GM23248 (cell line): ENCODE measurements at regions not wholly inside any gene's neighbourhood (a gene's known extent, or its start where the extent isn't known, plus 50 kb on each side); places are given as distances from the start of the nearest gene placed in this dataset.

ENCODE experiments used
- DNase-seq: peaks from one replicate; pipeline ENCODE4 v3.0.0-alpha.2; 2015
- H2AFZ ChIP-seq: fragments of 200-600 bp; sonication (generic); 2 replicates; pipeline ENCODE4 v1.6.1; 2016; ENCODE audit warnings: antibody characterized with exemption
- H3F3A ChIP-seq: fragments of 200-600 bp; sonication (generic); 2 replicates; pipeline ENCODE4 v1.6.1; 2016; ENCODE audit warnings: mild to moderate bottlenecking, antibody characterized with exemption, mixed run types; ENCODE audit not compliant: insufficient read depth
- H3K27ac ChIP-seq: fragments of 200-600 bp; sonication (generic); 2 replicates; pipeline ENCODE4 v1.5.1; 2016; ENCODE audit warnings: mild to moderate bottlenecking
- H3K27me3 ChIP-seq: fragments of 200-600 bp; sonication (generic); replicated peaks from 2 replicates; pipeline ENCODE4 v1.6.1; 2016; ENCODE audit warnings: mild to moderate bottlenecking; ENCODE audit not compliant: insufficient read depth
- H3K36me3 ChIP-seq: fragments of 200-600 bp; sonication (generic); 2 replicates; pipeline ENCODE4 v1.6.1; 2016; ENCODE audit warnings: low read depth, mild to moderate bottlenecking
- H3K4me1 ChIP-seq: fragments of 200-600 bp; sonication (generic); 2 replicates; pipeline ENCODE4 v1.6.1; 2016; ENCODE audit warnings: mild to moderate bottlenecking; ENCODE audit not compliant: insufficient read depth
- H3K4me2 ChIP-seq: fragments of 200-600 bp; sonication (generic); one replicate; pipeline ENCODE4 v1.6.1; 2016; ENCODE audit warnings: mild to moderate bottlenecking; ENCODE audit not compliant: unreplicated experiment
- H3K4me3 ChIP-seq: fragments of 200-600 bp; sonication (generic); 2 replicates; pipeline ENCODE4 v1.5.1; 2016; ENCODE audit warnings: mild to moderate bottlenecking
- H3K79me2 ChIP-seq: fragments of 200-600 bp; sonication (generic); 2 replicates; pipeline ENCODE4 v1.6.1; 2016; ENCODE audit warnings: mild to moderate bottlenecking; ENCODE audit not compliant: insufficient read depth
- H3K9ac ChIP-seq: fragments of 200-600 bp; sonication (generic); 2 replicates; pipeline ENCODE4 v1.6.1; 2016; ENCODE audit warnings: mild to moderate bottlenecking
- H3K9me2 ChIP-seq: fragments of 200-600 bp; sonication (generic); 2 replicates; pipeline ENCODE4 v1.6.1; 2016; ENCODE audit warnings: mixed run types, mild to moderate bottlenecking, moderate library complexity; ENCODE audit not compliant: insufficient read depth
- H3K9me3 ChIP-seq: fragments of 200-600 bp; sonication (generic); one replicate; pipeline ENCODE4 v1.6.1; 2017; ENCODE audit warnings: low read depth
- H4K20me1 ChIP-seq: fragments of 200-600 bp; sonication (generic); 2 replicates; pipeline ENCODE4 v1.6.0; 2016; ENCODE audit not compliant: insufficient read depth
- EZH2 ChIP-seq: fragments of 200-600 bp; sonication (generic); IDR thresholded peaks from 2 replicates; pipeline ENCODE4 v1.6.1; 2018; ENCODE audit warnings: antibody characterized with exemption, mild to moderate bottlenecking; ENCODE audit not compliant: insufficient read depth, poor library complexity, severe bottlenecking
- EZH2phosphoT487 ChIP-seq: fragments of 200-600 bp; sonication (generic); IDR thresholded peaks from 2 replicates; pipeline ENCODE4 v1.6.1; 2018; ENCODE audit warnings: antibody characterized with exemption, moderate library complexity, mild to moderate bottlenecking, low read depth; ENCODE audit not compliant: insufficient read depth
- WGBS, 2 experiments: methylation state at CpG; one replicate each; pipeline ENCODE4 v1.1.6; 2015 to 2017; ENCODE audit warnings: low lambda C conversion rate in 2 of 2, low coverage in 1 of 2; ENCODE audit errors: missing lambda C conversion rate in 2 of 2; 5-methylcytosine and 5-hydroxymethylcytosine counted together
- in situ Hi-C: fragments of 300-500 bp; cut with MboI; formaldehyde crosslinking; loops from 2 replicates; pipeline ENCODE4 v1.15.0; 2020

- H3K36me3 ChIP-seq: no peaks in the 10 kb centered on the region
- peak overlapping the region; percentile 3 for H3K4me2 ChIP-seq
- H3K9me3 ChIP-seq: no peaks in the 10 kb centered on the region
- no peaks in the 10 kb centered on the region for H3K79me2 ChIP-seq
- H3K27ac ChIP-seq: no peak overlapping the region
- no peak for DNase-seq
- no peak overlapping the region for H3K4me3 ChIP-seq
- H3K4me1 ChIP-seq: peaks cover 12% of the 10 kb centered on the region
- no peak overlapping the region for H2AFZ ChIP-seq
- in situ Hi-C loops: no loop called here
- 95% methylated on average over 3 of the region's 3 CpGs for WGBS, 2 experiments
- H3K9ac ChIP-seq: no peak overlapping the region
- H4K20me1 ChIP-seq: no peaks in the 10 kb centered on the region
- no peaks in the 10 kb centered on the region for H3K27me3 ChIP-seq
- no peaks in the 10 kb centered on the region for H3K9me2 ChIP-seq
- TF ChIP-seq EZH2phosphoT487: no peak
- no peaks in the 10 kb centered on the region for H3F3A ChIP-seq
Observed at GRCh38 chr13:74450525-74450845, 316.3 kb upstream of the KLF12 start.

GRCh38 chr13:74449811-74450524, 315.8 kb upstream of the KLF12 start:
- Histone ChIP-seq H3K4me2 (no peak overlapping the region), H4K20me1 (no peaks in the 10 kb centered on the region), H3F3A (0 out of 2 replicates have a peak, but pooled peaks cover under 1% of the 10 kb centered on the region), H3K9me3 (no peaks in the 10 kb centered on the region), H3K27me3 (no peaks in the 10 kb centered on the region), H3K9ac (no peak overlapping the region), H2AFZ (no peak overlapping the region), H3K27ac (no peak overlapping the region), H3K36me3 (no peaks in the 10 kb centered on the region), H3K9me2 (no peaks in the 10 kb centered on the region), H3K4me3 (no peak overlapping the region), H3K4me1 (peaks cover 15% of the 10 kb centered on the region), H3K79me2 (no peaks in the 10 kb centered on the region)
- 88 to 90% methylated on average over 2 of the region's 2 CpGs for WGBS, 2 experiments
- TF ChIP-seq EZH2 (no peak), EZH2phosphoT487 (no peak)
- no peak for DNase-seq
- in situ Hi-C loops: no loop called here

DNA sequence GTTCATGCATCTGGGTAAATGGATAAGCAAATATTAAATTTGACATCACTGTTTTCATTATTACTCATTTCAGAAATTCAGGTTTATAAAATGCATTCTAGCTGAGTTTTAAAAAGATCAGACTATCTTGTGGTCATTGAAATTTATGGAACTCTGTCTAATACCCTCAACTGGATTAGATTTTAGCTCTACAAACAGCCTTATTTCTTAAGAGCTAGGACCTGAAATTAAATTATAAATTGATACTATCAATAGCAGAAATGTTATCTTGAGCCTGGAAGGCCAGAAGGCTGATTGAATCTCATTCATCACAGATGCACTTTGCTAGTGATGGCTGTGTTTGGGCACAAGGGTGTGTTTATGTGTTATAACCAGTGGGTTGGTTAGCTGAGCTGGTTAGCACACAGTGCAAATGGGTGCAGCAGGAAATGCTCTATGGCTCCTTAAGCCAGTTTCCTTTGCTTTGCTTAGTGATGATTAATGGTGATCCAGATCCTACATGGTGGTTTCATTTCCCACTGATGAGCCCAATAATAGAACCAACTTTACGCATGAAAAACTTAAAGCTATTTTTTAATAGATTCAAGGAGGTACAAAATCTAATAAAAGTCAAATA, 310.8 kb upstream of the KLF12 start:
- peaks cover 19% of the 10 kb centered on the region for H3F3A ChIP-seq
- peak; percentile 18 for DNase-seq
- in situ Hi-C loops: no loop called here
- H2AFZ ChIP-seq: no peak overlapping the region
- TF ChIP-seq EZH2phosphoT487 (no peak), EZH2 (no peak)
- no peaks in the 10 kb centered on the region for H3K27me3 ChIP-seq
- no peak overlapping the region for H3K27ac ChIP-seq
- no peak overlapping the region for H3K4me2 ChIP-seq
- H3K79me2 ChIP-seq: no peaks in the 10 kb centered on the region
- WGBS, 2 experiments: 86 to 90% methylated on average over 1 of the region's 1 CpG
- peaks cover 22% of the 10 kb centered on the region for H3K4me1 ChIP-seq
- no peaks in the 10 kb centered on the region for H3K9me2 ChIP-seq
- no peaks in the 10 kb centered on the region for H3K36me3 ChIP-seq
- H3K9ac ChIP-seq: no peak overlapping the region
- H3K4me3 ChIP-seq: no peak overlapping the region
- H4K20me1 ChIP-seq: no peaks in the 10 kb centered on the region
- no peaks in the 10 kb centered on the region for H3K9me3 ChIP-seq

DNA sequence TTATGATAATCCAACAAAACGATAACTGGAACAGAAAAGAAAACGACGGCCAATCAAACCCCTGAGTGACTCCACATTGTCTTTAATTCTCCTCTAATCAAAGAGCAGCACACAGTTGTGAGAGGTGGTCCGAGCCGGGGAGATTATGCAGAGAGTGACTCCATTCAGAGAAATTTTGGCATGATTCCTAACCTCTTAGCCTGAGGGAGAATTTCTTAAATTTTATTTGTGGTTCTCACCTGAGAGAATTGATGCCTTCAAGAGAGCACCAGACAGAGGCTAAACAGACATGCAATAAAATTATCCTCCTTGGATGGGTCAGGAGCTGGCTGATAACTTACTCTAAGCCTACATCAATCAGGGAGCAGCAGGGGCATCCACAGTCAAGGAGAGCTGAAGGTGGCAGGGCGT, 310.0 kb upstream of the KLF12 start:
- WGBS, 2 experiments: 44 to 48% methylated on average over 6 of the region's 6 CpGs
- H3K9me2 ChIP-seq: no peaks in the 10 kb centered on the region
- no peaks in the 10 kb centered on the region for H4K20me1 ChIP-seq
- in situ Hi-C loops: no loop called here
- no peaks in the 10 kb centered on the region for H3K36me3 ChIP-seq
- peaks cover 19% of the 10 kb centered on the region for H3F3A ChIP-seq
- no peaks in the 10 kb centered on the region for H3K9me3 ChIP-seq
- peak overlapping the region; percentile 32 for H3K4me2 ChIP-seq
- peaks cover 22% of the 10 kb centered on the region for H3K4me1 ChIP-seq
- H3K4me3 ChIP-seq: 0 out of 2 replicates have a peak overlapping the region, but pooled peaks have one; percentile 0
- peak overlapping the region; percentile 28; the same call in 1 of the 2 replicates for H3K27ac ChIP-seq
- H3K9ac ChIP-seq: no peak overlapping the region
- no peaks in the 10 kb centered on the region for H3K79me2 ChIP-seq
- no peak overlapping the region for H2AFZ ChIP-seq
- TF ChIP-seq EZH2phosphoT487: no peak
- no peak for TF ChIP-seq EZH2
- DNase-seq: peak; percentile 21
- no peaks in the 10 kb centered on the region for H3K27me3 ChIP-seq
